Neural cell (in vitro differentiated cells): ENCODE measurements at regions not wholly inside any gene's neighbourhood (a gene's known extent, or its start where the extent isn't known, plus 50 kb on each side); places are given as distances from the start of the nearest gene placed in this dataset.

Experiments used
- EP300 ChIP-seq: fragments of 450-650 bp; conservative IDR thresholded peaks from 2 replicates; pipeline ENCODE4 v1.6.1; 2014; ENCODE audit warnings: antibody characterized with exemption, mild to moderate bottlenecking, moderate library complexity; ENCODE audit not compliant: poor library complexity, severe bottlenecking
- EZH2 ChIP-seq: fragments of 200-600, 300-800 bp; shearing (Covaris generic), sonication (generic); IDR thresholded peaks from 2 replicates; pipeline ENCODE4 v1.6.1; 2014; ENCODE audit warnings: antibody characterized with exemption, low read length, borderline replicate concordance, mild to moderate bottlenecking; ENCODE audit not compliant: insufficient read depth, poor library complexity, severe bottlenecking
- RAD21 ChIP-seq: fragments of 450-650 bp; conservative IDR thresholded peaks from 2 replicates; pipeline ENCODE4 v1.6.1; 2014; ENCODE audit warnings: antibody characterized with exemption, mild to moderate bottlenecking, moderate library complexity
- TF ChIP-seq, protein P1 (sequence below): IDR thresholded peaks from 2 replicates; pipeline ENCODE4 v1.6.1; 2012; ENCODE audit warnings: borderline replicate concordance
- TF ChIP-seq, protein P2 (sequence below): fragments of 450-650 bp; IDR thresholded peaks from 2 replicates; pipeline ENCODE4 v1.5.1; 2014; ENCODE audit warnings: antibody characterized with exemption, mild to moderate bottlenecking, moderate library complexity; ENCODE audit not compliant: poor library complexity, severe bottlenecking

DNA sequence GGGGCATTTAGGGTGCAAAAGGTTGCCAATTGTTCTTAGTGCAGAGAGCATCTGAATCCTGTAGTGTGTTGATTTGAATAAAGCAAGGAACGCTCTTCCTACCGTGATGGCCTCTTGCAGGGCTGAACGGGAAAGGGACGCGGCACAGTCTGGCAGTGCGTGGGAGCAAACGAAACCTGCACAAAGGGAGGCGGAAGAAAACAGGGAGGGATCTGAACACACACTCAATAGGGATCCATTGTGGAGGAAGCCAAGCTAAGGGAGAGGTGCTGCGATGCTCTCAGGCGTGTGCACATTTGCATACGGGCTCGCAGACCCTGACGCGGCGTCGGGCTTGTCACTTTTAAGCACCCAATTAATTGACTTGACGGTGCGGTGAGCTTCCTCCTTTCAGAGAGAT is 414.0 kb upstream of the IRX1 start:
- TF ChIP-seq EP300 (no peak), RAD21 (no peak), EZH2 (no peak)
- TF ChIP-seq, protein P1, sequence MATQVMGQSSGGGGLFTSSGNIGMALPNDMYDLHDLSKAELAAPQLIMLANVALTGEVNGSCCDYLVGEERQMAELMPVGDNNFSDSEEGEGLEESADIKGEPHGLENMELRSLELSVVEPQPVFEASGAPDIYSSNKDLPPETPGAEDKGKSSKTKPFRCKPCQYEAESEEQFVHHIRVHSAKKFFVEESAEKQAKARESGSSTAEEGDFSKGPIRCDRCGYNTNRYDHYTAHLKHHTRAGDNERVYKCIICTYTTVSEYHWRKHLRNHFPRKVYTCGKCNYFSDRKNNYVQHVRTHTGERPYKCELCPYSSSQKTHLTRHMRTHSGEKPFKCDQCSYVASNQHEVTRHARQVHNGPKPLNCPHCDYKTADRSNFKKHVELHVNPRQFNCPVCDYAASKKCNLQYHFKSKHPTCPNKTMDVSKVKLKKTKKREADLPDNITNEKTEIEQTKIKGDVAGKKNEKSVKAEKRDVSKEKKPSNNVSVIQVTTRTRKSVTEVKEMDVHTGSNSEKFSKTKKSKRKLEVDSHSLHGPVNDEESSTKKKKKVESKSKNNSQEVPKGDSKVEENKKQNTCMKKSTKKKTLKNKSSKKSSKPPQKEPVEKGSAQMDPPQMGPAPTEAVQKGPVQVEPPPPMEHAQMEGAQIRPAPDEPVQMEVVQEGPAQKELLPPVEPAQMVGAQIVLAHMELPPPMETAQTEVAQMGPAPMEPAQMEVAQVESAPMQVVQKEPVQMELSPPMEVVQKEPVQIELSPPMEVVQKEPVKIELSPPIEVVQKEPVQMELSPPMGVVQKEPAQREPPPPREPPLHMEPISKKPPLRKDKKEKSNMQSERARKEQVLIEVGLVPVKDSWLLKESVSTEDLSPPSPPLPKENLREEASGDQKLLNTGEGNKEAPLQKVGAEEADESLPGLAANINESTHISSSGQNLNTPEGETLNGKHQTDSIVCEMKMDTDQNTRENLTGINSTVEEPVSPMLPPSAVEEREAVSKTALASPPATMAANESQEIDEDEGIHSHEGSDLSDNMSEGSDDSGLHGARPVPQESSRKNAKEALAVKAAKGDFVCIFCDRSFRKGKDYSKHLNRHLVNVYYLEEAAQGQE: no peak
- TF ChIP-seq, protein P2, sequence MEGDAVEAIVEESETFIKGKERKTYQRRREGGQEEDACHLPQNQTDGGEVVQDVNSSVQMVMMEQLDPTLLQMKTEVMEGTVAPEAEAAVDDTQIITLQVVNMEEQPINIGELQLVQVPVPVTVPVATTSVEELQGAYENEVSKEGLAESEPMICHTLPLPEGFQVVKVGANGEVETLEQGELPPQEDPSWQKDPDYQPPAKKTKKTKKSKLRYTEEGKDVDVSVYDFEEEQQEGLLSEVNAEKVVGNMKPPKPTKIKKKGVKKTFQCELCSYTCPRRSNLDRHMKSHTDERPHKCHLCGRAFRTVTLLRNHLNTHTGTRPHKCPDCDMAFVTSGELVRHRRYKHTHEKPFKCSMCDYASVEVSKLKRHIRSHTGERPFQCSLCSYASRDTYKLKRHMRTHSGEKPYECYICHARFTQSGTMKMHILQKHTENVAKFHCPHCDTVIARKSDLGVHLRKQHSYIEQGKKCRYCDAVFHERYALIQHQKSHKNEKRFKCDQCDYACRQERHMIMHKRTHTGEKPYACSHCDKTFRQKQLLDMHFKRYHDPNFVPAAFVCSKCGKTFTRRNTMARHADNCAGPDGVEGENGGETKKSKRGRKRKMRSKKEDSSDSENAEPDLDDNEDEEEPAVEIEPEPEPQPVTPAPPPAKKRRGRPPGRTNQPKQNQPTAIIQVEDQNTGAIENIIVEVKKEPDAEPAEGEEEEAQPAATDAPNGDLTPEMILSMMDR: no peak
